HK-2 (cell line): ENCODE measurements at regions not wholly inside any gene's neighbourhood (a gene's known extent, or its start where the extent isn't known, plus 50 kb on each side); places are given as distances from the start of the nearest gene placed in this dataset.
"Not testable (repeated sequence)": the region's sequence is repeated elsewhere in the genome, so short reads cannot be mapped to it uniquely, and the experiment has no call there.

Source experiments
- DNase-seq: peaks from one replicate; pipeline ENCODE4 v3.0.0-alpha.2; 2018; ENCODE audit not compliant: unreplicated experiment

DNA sequence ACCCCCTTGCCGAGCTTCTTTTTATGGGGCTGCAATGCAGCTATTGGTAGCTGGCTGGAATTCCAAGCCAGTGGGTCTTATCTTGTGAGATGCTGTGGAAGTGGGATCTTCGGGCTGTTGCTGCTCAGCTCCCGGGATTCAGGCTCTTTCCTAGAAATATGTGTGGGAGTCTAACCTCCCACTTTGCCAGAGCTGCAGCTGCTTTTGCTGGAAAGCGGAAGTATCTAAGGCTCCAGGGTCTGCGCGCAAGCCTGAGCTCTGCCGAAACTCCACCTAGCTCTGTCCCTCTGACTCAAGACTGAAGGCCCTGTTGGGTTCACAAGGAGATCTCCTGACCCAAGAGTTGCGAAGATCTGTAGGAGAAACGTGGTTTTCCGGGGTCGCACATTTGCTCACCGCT is 151.1 kb upstream of the ANKRD55 start:
- DNase-seq: no peak

- no peak for DNase-seq
Observed at GRCh38 chr5:56383761-56384160, 150.6 kb upstream of the ANKRD55 start.

DNA sequence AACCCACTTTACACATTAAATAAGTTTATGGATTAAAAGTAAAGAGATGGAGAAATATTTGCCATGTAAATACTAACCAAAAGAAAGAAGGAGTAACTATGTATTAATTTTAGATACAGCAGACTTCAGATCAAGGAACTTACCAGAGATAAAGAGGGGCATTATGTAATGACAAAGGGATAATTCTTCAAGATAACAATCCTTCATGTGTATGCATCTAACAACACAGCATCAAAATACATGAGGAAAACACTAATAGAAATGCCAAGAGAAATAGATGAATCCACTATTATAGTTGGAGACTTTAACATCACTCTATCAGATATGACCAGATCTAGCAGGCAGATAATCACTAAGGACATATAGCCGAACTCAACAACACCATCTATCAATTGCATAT is 149.8 kb upstream of the ANKRD55 start:
- no peak for DNase-seq

- DNase-seq: no peak
Observed at GRCh38 chr5:56377573-56377972, 144.4 kb upstream of the ANKRD55 start.

- no peak for DNase-seq
Observed at GRCh38 chr5:56376128-56376527, 143.0 kb upstream of the ANKRD55 start.

- no peak for DNase-seq
Observed at GRCh38 chr5:56375011-56375410, 141.9 kb upstream of the ANKRD55 start.

DNA sequence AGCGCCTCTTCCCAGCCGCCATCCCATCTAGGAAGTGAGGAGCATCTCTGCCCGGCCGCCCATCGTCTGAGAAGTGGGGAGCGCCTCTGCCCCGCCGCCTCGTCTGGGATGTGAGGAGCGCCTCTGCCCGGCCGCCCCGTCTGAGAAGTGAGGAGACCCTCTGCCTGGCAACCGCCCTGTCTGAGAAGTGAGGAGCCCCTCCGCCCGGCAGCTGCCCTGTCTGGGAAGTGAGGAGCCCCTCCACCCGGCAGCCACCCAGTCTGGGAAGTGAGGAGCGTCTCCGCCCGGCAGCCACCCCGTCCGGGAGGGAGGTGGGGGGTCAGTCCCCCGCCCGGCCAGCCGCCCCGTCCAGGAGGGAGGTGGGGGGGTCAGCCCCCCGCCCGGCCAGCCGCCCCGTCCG is 139.4 kb upstream of the ANKRD55 start:
- not testable (repeated sequence) for DNase-seq

DNA sequence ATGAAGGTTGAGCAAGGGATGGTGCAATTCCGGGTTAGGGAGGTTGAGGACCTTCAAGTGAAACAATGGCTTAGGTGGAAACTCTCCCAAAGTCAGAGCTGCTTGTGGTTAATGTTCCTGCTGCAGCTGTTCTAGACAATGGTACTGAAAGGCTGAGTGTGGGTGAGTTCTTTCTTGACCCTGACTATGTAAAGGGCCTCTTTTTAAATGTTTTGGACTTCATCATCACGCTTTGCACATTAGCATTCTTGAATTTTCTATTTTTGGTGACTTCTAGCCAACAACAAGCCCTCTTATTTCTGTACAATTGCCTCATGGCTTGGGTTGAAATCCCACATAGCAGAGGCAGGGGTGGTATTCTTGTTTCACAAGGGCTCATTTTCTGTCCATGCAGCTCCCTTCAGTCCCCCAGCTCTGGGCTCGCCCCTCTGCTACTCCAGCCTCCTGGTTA is 136.3 kb upstream of the ANKRD55 start:
- no peak for DNase-seq

- DNase-seq: no peak
Observed at GRCh38 chr5:56367748-56368147, 134.6 kb upstream of the ANKRD55 start.

DNA sequence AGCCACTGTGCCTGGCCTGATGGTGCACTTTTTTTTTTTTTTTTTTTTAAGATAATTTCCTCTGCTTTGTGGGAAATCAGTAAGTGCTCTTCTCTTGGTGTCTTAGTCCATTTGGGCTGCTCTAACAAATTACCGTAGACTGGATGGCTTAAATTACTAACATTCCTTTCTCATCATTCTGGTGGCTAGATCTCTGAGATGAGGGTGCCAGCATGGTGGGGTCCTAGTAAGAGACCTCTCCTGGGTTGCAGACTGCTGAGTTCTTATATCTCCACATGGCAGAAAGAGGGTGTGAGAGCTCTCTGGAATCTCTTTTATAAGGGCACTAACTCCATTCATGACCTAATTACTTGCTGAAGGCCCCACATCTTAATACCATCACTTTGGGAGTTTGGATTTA is 133.9 kb upstream of the ANKRD55 start:
- DNase-seq: no peak

GRCh38 chr5:56361398-56361797 is 128.3 kb upstream of the ANKRD55 start:
- DNase-seq: no peak

DNA sequence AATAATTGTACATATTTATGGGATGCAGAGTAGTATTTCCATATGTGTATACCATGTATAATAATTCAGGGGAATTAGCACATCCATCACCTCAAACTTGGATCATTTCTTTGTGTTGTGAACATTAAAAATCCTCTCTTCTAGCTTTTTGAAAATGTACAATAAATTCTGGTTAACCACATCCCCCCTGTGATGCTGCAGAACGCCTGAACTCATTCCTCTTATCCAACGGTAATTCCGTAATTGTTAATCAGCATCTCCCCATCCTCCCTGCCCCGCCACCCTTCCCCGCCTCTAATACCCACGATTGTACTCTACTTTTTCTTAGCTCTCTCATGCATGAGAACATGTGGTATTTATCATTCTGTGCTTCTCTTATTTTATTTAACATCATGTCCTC is 127.7 kb upstream of the ANKRD55 start:
- no peak for DNase-seq

DNA sequence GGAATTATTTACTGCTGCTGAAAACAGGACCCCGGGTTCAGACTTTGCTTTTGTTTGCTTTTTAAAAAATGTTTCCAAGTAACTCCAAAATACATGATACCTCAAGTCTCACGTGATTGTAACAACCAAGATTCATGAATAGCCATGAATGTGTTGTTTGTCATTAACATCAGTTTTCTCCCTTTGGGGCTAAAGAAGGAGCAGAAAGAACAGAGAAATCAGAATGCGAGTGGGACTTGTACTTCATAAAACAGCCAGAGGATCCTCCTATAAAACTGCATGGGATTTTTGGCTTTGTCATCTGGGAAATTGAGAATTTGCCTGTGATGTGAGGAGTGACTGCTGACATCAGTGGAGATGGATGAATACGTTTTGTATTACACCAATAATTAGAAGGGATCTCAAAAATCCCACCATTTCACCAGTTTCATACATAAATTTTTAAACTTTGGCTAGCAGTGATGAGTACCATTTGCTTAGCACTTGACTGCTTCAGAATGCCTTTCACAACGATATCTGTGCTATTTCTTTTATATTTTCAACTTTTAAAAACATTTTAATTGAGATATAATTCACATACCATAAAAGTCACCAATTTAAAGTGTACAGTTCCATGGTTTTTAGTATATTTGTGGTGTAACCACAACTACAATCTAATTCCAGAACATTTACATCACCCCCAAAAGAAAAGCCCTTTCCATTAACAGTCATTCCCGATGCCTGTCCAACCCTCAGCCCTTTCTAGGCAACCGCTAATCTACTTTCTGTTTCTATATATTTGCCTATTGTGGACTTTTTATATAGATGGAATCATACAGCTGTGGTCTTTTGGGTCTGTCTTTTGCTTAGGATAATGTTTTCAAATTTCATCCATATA is 126.9 kb upstream of the ANKRD55 start:
- DNase-seq: no peak

GRCh38 chr5:56358703-56359681 is 125.9 kb upstream of the ANKRD55 start:
- peak; percentile 80 for DNase-seq

GRCh38 chr5:56358046-56358445 is 124.9 kb upstream of the ANKRD55 start:
- DNase-seq: no peak

DNA sequence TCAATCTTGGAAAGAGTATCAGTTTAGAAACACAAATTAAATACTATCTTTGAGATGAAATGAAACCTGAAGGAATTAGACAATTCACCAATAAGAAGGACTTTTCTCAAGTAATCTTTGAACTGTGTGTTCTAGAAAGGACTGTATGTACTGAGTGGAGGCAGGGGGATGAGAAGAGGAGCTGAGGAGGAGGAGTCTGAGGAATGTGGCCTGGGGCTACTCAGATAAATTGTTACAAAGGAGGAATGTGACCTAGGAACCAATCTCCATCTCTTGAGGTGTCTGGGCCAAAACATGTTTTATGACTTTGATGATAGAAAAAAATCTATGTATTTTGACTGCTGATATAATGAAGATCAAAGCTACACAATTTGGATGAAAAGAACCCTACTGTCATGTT is 124.3 kb upstream of the ANKRD55 start:
- DNase-seq: no peak

DNA sequence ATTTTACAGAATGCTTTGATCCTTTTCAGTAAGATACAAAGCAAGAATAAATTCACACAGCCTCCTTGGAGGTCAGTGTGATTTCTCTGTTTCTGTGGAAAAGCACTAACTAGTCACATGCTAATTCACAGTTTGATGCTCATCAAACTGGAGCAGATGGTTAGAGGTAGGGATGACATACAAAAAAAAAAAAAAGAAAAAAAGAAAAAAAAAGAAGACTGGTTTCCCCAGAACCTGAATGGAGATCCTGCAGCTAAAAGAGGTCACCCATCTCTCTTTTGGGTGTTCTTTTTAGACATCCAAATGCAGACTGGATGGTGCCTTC is 123.7 kb upstream of the ANKRD55 start:
- no peak for DNase-seq

DNA sequence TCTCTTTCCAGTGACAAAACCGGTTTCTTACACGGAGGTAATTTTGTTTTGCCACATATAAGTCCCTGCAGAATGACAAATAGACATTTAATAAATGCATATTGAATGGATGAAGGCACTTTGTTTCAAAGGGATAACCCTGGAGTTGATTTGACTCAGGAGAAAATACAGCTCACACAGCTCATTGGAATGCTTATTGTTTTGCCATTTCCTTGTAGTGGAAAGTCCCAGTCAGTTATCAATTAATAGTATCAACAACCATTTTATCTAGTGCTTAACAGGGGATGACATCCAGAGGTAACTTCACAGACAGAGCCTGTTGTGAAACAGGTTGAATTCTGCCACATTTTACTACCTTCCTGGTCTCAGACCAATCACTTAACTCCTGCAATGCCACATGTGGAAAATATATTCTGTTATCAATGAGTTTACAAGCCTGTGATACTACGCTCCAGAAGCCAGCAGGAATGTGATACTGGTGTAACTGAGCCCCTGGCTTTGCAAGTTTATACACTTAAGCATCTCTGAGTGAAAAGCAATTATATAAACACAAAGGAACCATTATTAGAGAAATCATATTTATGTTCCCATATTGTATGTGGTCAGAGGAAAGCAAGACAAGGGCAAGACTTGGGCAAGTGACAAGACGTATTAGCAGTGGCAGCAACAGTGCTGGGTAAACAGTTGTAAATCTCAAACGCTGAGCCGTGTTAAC is 123.1 kb upstream of the ANKRD55 start:
- no peak for DNase-seq

- no peak for DNase-seq
Observed at GRCh38 chr5:56354836-56355235, 121.7 kb upstream of the ANKRD55 start.

DNA sequence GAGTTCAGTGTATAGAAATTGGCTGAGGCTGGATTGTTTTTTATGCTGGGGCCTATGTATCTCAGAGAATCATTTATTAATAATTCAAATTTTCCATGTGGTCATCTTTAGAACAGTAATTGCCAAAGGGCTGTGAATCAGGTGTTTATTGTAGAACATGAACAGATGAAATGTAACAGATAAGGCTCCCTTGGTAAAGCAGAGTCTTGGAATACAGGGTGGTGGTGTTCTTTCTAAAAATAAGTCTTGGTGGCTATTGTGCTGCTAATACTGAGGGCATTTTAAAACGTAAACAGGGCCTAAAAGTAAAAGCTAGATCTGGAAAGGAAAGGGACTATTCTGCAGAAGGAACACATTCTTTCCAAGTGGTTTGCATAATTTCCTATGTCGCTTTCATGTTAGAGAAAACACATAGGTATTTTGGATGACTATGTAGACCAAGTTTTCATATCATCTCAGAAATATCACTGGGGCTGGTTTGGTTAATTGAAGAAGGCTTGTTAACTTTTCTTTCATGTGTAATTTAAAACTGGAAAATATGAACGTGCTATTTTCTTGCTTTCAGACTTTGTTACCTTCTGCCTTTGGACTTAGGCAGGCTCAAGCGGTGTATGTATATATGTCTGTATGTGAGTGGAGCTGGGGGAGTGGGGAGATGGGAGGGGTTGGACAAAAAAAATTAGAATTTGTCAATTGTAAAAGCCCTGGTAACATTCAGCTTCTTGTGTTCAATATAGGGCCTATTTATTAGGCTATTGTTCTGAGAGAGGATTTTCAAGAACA is 119.9 kb upstream of the ANKRD55 start:
- no peak for DNase-seq

GRCh38 chr5:56350597-56351170 is 117.6 kb upstream of the ANKRD55 start:
- DNase-seq: peak; percentile 66
